ENCODE measurements at regions not wholly inside any gene's neighbourhood (a gene's known extent, or its start where the extent isn't known, plus 50 kb on each side); places are given as distances from the start of the nearest gene placed in this dataset.

DNA sequence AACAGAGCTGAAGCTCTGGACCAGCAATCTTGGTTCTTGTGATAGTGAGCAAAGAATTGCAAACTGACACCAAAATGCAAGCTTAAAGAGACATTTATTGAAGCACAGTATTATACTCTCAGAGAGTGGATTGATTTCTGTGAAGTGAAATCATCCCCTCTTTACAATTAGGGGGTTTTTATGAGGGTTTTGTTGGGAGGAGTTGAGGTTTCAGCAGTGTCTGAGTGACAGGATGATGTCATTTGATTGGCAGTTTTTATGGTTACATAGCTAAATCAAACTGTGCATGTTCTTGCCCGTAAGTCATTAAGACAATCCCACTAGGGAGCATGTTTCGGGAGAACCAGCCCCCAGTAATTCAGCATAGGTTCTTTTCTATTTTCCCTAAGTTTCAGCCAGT is 1200.5 kb downstream of the SI start:
- no peak for DNase-seq (ENCODE audit: extremely low read depth, low read depth)
- TF ChIP-seq, protein P1, sequence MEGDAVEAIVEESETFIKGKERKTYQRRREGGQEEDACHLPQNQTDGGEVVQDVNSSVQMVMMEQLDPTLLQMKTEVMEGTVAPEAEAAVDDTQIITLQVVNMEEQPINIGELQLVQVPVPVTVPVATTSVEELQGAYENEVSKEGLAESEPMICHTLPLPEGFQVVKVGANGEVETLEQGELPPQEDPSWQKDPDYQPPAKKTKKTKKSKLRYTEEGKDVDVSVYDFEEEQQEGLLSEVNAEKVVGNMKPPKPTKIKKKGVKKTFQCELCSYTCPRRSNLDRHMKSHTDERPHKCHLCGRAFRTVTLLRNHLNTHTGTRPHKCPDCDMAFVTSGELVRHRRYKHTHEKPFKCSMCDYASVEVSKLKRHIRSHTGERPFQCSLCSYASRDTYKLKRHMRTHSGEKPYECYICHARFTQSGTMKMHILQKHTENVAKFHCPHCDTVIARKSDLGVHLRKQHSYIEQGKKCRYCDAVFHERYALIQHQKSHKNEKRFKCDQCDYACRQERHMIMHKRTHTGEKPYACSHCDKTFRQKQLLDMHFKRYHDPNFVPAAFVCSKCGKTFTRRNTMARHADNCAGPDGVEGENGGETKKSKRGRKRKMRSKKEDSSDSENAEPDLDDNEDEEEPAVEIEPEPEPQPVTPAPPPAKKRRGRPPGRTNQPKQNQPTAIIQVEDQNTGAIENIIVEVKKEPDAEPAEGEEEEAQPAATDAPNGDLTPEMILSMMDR (IDR thresholded peaks at IDR 0.05; ENCODE audit: low read depth, low read length), result no peak

DNA sequence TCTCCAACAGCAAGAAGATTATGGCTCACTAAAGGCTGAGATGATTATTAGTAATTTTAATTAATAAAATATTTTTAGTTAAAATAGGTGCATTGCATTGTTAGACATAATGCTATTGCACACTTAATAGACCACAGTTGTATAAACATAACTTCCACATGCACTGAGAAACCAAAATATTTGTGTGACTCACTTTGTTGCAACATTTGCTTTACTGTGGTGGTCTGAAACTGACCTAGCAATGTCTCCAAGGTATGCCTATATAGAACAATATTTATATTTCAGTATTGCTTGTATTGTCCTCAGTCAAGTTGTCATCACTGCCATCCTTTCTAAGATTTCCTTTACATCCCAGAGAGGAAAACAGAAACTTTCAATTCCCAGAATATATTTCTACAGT is 1215.2 kb downstream of the SI start:
- no peak for DNase-seq (ENCODE audit: extremely low read depth, low read depth)
- TF ChIP-seq, protein P1 (IDR thresholded peaks at IDR 0.05; ENCODE audit: low read depth, low read length), result no peak

DNA sequence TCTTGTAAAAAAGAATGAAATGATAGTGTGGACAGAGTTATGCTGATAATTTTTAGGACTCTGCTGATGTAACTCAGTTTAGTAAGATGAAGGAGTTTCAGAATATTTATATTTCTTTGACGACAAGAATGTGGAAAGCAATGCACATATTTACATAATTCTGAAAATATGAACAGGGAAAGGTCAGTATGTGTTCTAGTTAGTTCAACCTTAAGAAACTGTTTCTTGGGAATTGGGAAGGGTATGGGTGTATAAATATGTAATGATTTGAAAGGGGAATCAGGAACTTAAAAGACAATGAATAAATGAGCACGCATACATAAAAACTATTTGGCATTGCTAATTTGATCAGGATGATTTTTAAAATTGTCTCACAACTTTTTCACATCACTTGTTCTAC is 1226.1 kb downstream of the SI start:
- DNase-seq (ENCODE audit: extremely low read depth, low read depth), result no peak
- TF ChIP-seq, protein P1 (IDR thresholded peaks at IDR 0.05; ENCODE audit: low read depth, low read length), result no peak

DNA sequence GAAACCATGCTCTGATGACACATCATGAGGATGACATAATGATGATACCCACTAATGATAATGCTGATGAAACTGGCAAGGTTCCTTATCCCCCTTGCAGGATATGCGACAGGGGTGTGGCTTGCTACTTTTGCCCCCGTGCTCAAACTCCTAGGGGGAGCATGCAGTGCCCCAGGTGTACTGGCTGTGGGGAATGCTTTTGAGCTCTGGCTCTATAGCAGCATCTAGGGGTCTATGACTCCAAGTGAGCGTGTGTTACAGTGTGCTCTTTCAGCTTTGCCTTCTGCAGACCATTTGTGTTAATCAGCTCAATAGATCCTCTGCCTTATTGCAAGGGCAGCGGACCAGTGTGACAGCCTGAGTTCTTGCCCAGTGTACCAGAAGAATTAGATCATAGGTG is 1239.5 kb downstream of the SI start:
- TF ChIP-seq, protein P1 (IDR thresholded peaks at IDR 0.05; ENCODE audit: low read depth, low read length), result no peak
- DNase-seq (ENCODE audit: extremely low read depth, low read depth), result no peak

DNA sequence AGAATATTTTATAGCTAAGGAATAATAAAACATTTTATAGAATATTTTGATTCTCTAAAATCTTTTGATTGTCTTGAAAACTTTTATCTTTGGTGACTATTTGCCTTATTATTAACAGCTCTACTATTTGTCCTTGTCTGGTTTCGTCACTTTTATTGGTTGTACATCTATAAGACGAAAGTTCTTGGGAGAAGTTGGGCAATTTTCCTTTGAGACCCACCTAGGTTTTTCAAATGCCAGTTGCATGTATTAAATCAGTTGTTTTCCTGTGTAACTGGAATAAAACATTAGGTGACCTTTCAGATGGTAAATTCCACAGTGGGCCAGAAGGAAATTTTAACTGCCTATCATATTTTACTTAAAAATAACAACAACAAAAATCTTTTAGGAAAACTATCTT is 1245.7 kb downstream of the SI start:
- DNase-seq (ENCODE audit: extremely low read depth, low read depth), result no peak
- TF ChIP-seq, protein P1 (IDR thresholded peaks at IDR 0.05; ENCODE audit: low read depth, low read length), result no peak

DNA sequence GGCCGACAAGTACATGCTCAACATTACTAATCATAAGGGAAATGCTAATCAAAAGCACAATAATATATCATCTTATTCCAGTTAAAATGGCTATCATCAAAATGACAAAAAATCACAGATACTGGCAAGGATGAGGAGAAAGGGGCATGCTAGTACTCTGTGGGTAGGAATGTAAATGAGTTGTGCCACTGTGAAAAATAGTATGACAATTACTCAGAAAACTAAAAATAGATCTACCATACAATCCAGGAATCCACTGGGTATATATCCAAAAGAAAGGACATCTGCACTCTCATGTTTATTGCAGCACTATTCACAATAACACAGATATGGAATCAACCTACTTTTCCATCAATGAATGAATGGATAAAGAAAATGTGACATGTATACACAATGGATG is 1256.5 kb downstream of the SI start:
- TF ChIP-seq, protein P1 (IDR thresholded peaks at IDR 0.05; ENCODE audit: low read depth, low read length), result no peak

DNA sequence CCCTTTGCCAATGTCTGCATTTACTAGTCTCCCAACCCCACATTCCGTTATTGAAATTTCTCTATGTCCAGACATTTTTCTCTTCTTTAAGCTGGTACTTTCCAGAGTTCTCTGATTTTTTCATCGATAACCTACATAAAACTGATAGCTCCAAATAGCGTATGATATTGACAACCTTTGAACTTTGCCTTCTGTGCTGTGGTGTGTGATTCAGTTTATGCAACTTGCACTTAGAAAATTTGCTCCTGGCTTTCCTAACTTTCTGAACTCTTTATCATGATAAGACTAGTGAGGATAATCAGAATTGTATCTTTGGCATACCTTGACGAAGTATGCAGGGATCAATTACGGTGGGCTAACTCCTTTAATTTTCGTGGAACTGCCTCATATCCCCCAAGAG is 1261.3 kb downstream of the SI start:
- TF ChIP-seq, protein P1 (IDR thresholded peaks at IDR 0.05; ENCODE audit: low read depth, low read length), result no peak

More for the DNA sequence above, 1256.5 kb downstream of the SI start:
- DNase-seq (ENCODE audit: extremely low read depth, low read depth), result no peak

More for the DNA sequence above, 1261.3 kb downstream of the SI start:
- DNase-seq (ENCODE audit: extremely low read depth, low read depth), result no peak

Measured in AG09319 (cell line).